Stimulated activated CD4-positive, alpha-beta T cell treated with anti-CD3 and anti-CD28 coated beads, TNF-alpha, amount 100 ng/mL, for 1 hour (primary cell): ENCODE measurements at regions not wholly inside any gene's neighbourhood (a gene's known extent, or its start where the extent isn't known, plus 50 kb on each side); places are given as distances from the start of the nearest gene placed in this dataset.
"Not testable (repeated sequence)": the region's sequence is repeated elsewhere in the genome, so short reads cannot be mapped to it uniquely, and the experiment has no call there.

ENCODE experiments used
- DNase-seq, 3 donors: peaks; one replicate each; pipeline ENCODE4 v3.0.0-alpha.2; 2020; ENCODE audit warnings: low read depth in 3 of 3, low spot score in 1 of 3

- DNase-seq: no peak
Measured at GRCh38 chr9:129439242-129439641, 181.7 kb downstream of the C9orf50 start.

- DNase-seq: no peak
Measured at GRCh38 chr9:129437626-129438323, 183.1 kb downstream of the C9orf50 start.

- DNase-seq: no peak
Measured at GRCh38 chr9:129436751-129437625, 183.9 kb downstream of the C9orf50 start.

- no peak for DNase-seq
Measured at GRCh38 chr9:129435988-129436717, 184.7 kb downstream of the C9orf50 start.

GRCh38 chr9:129435291-129435690 is 185.6 kb downstream of the C9orf50 start:
- DNase-seq: no peak

- DNase-seq: no peak
Measured at GRCh38 chr9:129434187-129434586, 186.7 kb downstream of the C9orf50 start.

- no peak for DNase-seq
Measured at GRCh38 chr9:129432297-129433154, 188.4 kb downstream of the C9orf50 start.

- no peak for DNase-seq
Measured at GRCh38 chr9:129430940-129431643, 189.8 kb downstream of the C9orf50 start.

- DNase-seq: no peak
Measured at GRCh38 chr9:129428864-129429577, 191.9 kb downstream of the C9orf50 start.

- DNase-seq: no peak
Measured at GRCh38 chr9:129427149-129427548, 193.8 kb downstream of the C9orf50 start.

- DNase-seq: not testable (repeated sequence)
Measured at GRCh38 chr9:129423755-129424154, 197.1 kb downstream of the C9orf50 start.

- no peak for DNase-seq
Measured at GRCh38 chr9:129423216-129423615, 197.7 kb downstream of the C9orf50 start.

GRCh38 chr9:129422843-129423192 is 198.1 kb downstream of the C9orf50 start:
- no peak for DNase-seq

GRCh38 chr9:129422032-129422842 is 198.7 kb downstream of the C9orf50 start:
- no peak for DNase-seq

GRCh38 chr9:129421371-129421770 is 199.5 kb downstream of the C9orf50 start:
- DNase-seq: no peak

GRCh38 chr9:129420721-129421120 is 200.2 kb downstream of the C9orf50 start:
- no peak for DNase-seq

GRCh38 chr9:129419382-129419899 is 201.5 kb downstream of the C9orf50 start:
- DNase-seq: no peak

GRCh38 chr9:129418451-129418850 is 202.4 kb downstream of the C9orf50 start:
- no peak for DNase-seq
